Skeletal muscle cell (primary cell): ENCODE measurements at regions not wholly inside any gene's neighbourhood (a gene's known extent, or its start where the extent isn't known, plus 50 kb on each side); places are given as distances from the start of the nearest gene placed in this dataset.

Experiments used
- DNase-seq: peaks from one replicate; pipeline ENCODE4 v3.0.0-alpha.2; 2010; ENCODE audit warnings: low read depth
- H3K4me3 ChIP-seq: 2 replicates; pipeline ENCODE4 v1.5.1; 2011; ENCODE audit warnings: low read depth, mild to moderate bottlenecking, control low read depth, low read length, moderate library complexity

DNA sequence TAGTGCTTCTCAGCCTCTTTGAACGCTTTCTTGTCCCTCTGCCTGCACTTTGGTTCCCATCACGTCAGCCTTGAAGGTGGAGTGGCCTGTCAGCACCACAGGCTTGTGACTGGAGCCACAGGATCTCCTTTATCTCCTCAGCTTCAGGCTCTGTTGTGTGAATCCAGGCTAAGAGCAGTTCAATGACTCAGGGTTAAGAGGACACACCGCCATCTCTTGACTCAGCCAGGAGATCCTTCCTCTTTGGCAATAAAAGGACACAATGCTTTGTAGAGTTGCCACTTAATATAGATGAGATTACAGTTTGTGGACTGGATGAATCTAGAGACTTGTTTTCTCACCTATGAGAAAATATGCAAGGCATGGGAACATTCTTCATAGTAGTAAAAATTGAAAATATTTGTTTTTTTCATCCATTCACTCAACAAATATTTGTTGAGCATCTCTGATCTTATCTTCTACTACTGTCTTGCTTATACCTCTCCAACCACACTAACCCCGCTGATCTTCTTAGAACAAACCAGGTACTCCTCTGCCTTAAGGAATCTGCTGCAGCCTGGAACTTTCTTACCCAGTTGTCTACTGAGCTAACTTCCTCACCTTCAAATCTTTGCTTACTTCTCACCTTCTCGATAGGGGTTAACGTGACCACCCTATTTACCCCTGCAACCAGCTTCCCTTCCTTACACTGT is 62.3 kb downstream of the UCHL1 start:
- H3K4me3 ChIP-seq = no peak overlapping the region
- DNase-seq = no peak

DNA sequence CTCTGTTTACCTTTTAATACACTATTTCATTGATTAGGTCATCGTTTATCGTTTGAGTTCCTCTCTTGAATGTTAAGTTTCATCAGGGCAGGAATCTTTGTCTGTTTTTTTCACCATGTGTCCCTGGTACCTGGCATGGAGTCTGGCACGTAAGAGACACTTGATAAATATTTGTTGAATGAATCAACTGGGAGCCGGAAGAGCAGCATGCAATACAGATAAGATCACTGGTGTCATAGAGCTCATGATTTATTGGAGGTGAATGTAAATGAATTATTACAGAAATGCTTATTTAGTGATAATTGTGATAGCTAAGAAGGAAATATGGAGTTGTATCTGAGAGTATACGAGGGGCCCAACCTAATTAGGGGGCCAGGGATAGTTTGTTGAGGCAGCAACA is 62.8 kb downstream of the UCHL1 start:
- DNase-seq = no peak
- no peak overlapping the region for H3K4me3 ChIP-seq

DNA sequence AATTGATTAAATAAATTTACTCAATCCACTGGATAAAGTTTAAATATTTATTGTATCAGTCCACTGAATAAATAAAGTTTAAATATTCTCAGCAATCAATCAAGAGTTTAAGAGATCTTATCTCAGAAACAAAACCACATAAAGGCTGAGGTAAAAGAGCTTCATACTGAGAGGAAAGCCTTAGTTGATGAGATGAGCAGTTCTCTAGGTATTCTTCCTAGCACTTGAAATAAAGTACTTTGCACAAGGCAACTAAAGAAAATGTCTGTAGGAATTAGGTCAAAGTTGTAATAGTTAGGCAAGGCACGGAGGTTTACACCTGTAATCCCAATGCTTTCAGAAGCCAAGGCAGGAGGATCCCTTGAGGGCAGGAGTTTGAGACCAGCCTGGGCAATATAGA is 63.5 kb downstream of the UCHL1 start:
- no peak for DNase-seq
- H3K4me3 ChIP-seq = no peak overlapping the region

DNA sequence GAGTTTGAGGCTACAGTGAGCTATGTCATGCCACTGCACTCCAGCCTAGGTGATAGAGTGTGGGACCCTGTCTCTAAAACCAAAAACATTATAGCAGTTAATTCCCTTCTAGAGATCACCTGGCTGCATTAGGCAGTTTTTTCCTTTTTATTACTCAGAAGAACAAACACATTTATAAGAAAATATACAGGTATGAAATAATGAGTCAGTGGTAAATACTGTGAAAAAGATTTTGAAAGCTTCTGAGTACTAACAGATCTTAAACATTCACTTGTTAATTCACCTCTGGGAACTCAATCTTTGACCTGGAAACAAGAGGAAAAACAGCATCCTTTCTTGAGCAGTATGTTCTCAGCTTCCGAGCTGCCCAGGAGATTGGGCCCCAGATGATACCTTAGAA is 64.1 kb downstream of the UCHL1 start:
- no peak for DNase-seq

DNA sequence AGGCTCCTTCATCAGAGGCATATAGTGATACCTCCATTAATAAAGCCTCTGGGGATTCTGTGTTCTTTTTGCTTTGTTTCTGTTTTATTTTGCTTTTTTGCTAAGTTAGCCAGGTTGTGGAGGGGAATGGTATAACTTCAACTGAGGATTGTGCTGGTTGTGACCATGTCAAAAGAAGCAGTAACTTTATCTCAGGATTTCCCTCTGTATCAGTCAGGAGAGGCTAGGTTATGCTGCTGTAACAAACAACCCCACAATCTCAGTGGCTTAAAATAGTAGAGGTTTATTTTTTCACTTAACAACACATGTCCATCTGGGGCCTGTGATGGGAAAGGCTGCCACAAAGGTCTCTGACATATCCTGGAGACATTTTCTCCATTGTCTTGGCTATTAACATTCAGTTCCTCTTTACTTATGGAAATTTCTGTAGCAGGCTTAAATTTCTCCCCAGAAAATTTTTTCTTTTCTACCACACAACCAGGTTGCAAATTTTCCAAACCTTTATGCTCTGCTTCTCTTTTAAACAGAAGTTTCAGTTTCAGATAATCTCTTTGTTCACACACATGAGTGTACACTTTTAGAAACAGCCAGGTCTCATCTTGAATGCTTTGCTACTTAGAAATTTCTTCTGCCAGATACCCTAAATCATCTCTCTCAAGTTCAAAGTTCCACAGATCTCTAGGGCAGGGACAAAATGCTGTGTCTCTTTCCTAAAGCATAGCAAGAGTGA is 64.7 kb downstream of the UCHL1 start:
- H3K4me3 ChIP-seq = no peak overlapping the region
- no peak for DNase-seq

More for the DNA sequence above, 64.1 kb downstream of the UCHL1 start:
- H3K4me3 ChIP-seq = no peak overlapping the region

DNA sequence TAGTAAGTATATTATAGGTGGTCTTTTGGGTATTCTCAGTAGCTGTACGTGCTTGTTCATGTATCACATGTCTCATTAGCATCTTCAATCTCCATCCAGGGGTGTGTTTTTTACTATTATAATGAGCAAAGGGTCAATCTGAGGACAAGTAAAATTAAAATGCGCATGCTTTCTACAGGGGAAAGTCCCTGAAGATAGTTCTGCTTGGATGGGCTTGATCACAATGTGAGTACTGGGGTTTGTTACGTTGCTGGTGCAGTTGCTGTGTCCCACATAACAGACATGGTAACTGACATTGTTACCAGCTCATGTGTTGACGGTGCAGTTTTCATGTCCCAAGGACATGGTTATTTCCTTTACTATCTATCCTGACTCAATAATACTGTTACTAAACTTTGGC is 65.9 kb downstream of the UCHL1 start:
- no peak for DNase-seq
- no peak overlapping the region for H3K4me3 ChIP-seq

DNA sequence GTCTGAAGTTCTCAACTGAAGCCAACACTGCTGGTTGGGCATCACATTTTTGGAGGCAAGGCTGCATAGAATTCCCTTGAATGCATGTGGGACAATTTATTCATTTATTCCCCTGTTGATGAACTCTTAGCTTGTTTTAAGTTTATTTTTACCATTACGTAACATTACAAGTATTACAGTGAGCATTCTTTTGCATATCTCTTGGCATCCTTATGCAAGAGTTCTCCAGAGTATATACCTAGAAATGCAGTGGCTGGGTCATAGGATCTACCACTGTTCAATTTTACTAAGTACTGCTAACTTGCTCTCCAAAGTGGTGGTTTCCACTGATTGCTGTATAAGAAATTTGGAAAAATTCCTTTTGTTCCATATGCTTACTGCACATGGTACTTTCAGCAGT is 66.5 kb downstream of the UCHL1 start:
- H3K4me3 ChIP-seq = no peak overlapping the region
- no peak for DNase-seq

DNA sequence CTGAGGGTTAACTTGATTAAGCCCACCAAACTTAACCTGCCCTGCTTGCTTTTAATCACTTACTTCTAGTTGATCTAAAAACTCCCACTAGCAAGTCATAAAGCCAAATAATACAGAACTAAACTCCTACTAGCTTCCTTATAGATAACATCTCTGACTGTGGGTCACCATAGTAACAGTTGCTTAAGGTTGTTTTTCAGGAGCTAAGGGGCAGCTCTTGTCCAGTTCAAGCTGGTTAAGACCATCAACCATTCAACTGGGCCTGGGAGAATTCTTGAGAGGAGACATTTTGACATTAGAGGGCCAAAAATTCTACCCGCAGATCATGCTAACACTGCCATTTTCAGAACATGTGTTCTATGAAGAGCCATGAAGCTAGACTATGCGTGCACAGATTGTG is 67.0 kb downstream of the UCHL1 start:
- DNase-seq = no peak

DNA sequence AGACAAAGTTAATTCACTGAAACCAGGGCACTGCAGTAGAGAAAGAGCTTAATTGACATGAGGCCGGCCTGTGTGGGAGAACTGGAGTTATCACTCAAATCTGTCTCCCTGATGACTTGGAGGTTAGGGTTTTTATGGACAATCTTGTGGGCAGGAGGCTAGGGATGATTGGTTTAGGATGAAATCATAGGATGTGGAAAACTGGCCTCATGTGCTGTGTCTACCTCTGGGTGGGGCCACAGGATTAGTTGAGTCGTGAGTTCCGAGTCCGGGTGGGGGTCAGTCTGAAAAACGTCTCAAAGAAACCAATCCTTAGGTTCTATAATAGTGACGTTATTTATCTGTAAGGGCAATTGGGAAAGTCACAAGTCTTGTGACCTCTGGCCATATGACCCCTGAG is 68.1 kb downstream of the UCHL1 start:
- no peak for DNase-seq
- H3K4me3 ChIP-seq = no peak overlapping the region

More for the DNA sequence above, 67.0 kb downstream of the UCHL1 start:
- H3K4me3 ChIP-seq = no peak overlapping the region

DNA sequence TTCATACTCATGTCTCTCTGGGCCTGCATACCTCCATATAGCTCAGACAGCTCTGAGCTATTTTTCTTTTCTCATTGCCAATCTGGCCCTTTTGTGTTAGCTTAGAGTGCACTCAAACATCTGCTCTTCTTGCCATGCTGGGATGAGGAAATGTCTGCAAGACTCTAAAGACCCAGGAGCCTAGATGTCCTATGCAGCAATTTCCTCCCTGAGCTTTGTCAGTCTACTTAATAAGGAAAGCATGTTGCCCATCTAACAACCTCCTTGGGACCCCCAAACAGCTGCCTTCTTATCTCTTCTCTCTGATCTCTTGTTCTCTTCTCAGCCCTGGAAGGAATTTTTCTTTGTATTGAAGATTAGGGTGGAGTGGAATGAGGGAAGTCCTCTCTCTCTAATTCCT is 69.2 kb downstream of the UCHL1 start:
- no peak for DNase-seq
- no peak overlapping the region for H3K4me3 ChIP-seq

DNA sequence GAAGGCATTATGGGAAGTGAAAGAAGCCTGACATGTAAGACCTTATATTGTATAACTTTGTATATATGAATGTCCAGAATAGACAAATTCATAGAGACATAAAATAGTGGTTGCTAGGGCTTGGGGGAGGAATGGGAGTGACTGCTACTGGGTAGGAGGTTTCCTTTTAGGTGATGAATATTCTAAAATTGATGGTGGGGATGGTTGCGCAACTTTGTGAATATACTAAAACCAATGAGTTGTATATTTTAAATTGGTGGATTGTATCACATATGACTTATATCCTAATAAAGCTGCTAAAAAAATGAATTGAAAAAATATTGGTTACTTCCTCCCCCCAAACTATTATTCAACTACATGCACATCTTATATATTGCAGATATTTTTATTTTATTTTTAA is 70.0 kb downstream of the UCHL1 start:
- DNase-seq = no peak
- no peak overlapping the region for H3K4me3 ChIP-seq

DNA sequence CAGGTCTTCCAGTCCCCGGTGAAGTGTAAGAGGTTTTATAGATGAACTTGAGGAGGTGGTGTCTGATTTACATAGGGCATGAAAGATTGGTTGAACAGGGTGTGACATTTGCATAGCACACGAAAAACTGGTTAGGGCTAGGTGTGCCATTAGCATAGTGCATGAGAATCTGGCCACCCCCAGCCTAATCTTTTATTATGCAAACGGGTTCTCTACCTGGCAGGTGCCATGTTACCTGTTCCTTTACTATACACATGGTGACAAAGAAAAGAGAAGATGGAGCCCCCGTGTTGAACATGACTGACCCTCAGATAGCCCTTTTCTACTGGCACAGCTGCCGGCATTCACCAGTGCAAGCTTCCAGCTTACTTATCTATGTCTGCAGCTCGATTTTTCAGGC is 71.0 kb downstream of the UCHL1 start:
- no peak for DNase-seq
- no peak overlapping the region for H3K4me3 ChIP-seq

DNA sequence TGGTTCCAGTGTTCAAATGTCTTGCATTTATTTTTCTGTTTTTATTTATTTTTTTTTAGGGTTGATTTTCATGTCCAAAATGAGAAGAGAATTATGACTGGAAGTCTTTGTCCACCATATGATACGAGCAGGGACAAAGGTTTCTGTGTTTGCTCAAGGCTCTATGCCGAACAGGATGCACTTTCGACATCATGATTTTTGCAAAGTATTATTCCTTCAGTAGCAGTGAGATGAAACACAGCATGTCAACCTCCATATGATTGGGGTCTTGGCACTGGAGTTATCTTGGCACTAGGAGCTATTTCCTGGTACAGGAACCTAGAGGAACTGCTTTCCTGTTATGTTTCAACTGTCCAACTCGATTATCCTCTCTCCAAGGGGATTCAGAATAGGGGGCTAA is 72.6 kb downstream of the UCHL1 start:
- DNase-seq = no peak

DNA sequence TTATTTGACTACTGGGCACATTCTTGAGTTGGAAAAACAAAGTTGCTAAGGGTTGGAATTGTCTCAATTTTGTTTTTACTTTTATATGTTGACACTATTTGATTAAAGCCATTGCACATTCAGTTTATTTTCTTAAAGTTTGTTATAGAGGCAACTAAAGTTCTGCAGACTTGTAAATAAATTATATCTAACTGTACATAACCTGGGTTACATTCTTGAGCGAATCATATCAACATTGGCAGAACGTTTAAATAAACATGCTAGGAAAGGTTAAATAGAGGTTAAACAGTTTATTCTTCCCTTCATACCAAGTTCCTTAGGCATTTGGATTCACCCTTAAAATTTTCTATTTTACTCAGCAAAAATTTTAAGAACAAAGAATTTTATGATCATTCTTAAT is 74.5 kb downstream of the UCHL1 start:
- DNase-seq = no peak
- no peak overlapping the region for H3K4me3 ChIP-seq

More for the DNA sequence above, 72.6 kb downstream of the UCHL1 start:
- H3K4me3 ChIP-seq = no peak overlapping the region

DNA sequence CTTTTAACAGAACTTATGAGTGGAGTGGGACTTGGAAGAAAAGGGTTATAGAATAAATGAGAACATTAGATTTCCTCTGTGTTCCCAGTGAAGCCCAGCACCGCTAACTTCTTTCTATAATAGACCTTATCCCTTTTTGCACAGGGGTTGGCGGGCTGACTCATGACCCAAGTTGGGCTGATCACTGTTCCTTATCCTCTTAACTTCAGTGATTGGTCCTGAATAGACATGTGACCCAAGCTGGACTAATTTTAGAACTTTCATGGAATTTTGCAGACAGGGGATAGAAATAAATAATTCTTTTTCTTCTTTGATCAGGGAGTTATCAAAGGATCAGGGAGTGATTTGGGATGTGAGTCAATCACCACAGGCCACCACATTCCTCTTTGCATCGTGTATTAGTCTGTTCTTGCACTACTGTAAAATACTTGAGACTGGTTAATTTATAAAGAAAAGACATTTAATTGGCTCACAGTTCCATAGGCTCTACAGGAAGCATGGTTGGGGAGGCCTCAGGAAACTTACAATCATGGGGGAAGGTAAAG is 75.9 kb downstream of the UCHL1 start:
- no peak for DNase-seq
- no peak overlapping the region for H3K4me3 ChIP-seq

DNA sequence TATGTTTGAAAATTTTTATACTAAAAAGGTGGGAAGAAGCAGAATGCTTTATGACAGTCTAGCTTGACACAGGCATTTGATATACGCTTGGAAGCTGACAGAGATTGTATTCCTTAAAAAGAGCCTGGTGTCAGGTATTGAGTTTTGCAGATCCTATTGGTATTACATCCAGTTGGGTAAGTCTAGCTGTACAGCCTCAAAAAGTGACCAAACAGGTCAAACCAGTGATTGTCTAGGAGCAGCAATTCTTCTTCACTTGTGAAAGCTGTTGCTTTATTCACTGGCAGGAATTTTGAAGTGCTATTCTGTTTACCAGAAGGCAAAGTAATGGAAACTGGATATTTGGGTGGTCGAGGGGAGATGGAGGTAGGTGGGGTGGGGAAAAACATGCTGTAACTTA is 77.5 kb downstream of the UCHL1 start:
- no peak overlapping the region for H3K4me3 ChIP-seq
- no peak for DNase-seq

DNA sequence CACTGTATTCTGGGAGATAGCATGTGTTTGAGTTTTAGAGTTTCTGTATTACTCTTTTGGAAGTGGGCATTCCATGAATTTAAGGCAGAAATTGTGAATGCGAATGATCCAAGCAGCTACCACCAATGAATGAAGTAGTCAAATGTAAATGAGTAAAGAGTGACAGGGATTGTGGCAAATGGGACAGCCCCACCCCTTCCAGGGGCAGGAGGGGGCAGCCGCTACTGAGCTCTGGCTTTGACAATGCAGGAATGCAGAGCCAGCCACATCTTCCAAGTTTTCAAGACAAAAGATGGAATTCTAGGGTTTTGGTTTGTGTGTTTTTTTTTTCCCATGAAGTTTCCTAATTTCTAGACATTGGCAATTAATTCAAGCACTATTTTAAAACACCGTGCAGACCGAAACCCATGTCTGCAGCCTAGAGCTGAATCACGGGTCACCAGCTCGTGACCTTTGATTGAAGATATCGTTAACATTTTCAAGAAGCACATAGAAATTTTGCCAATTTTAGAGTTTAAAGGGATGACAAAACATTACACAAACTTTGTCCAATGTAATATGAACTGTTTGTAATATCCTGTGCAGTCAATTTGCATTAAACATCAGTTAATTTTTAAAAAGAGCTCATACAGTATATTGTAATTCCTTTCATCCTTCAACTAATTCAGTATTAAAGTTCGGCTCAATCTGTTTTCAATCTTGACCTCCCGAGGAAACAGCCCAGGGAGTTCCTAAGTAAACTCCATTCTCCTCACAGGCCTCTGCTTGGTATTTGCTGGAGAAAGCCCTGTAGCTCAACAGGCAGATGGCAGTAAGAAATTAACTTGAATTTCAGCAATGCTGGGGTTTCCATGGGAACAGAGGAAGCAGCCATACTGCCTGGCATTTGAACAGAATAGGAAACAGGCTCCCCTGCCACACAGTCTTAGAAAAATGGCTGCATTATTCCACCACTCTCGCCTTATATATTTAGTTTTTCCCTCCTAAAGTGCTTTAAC is 83.4 kb downstream of the UCHL1 start:
- no peak for DNase-seq
- no peak overlapping the region for H3K4me3 ChIP-seq

DNA sequence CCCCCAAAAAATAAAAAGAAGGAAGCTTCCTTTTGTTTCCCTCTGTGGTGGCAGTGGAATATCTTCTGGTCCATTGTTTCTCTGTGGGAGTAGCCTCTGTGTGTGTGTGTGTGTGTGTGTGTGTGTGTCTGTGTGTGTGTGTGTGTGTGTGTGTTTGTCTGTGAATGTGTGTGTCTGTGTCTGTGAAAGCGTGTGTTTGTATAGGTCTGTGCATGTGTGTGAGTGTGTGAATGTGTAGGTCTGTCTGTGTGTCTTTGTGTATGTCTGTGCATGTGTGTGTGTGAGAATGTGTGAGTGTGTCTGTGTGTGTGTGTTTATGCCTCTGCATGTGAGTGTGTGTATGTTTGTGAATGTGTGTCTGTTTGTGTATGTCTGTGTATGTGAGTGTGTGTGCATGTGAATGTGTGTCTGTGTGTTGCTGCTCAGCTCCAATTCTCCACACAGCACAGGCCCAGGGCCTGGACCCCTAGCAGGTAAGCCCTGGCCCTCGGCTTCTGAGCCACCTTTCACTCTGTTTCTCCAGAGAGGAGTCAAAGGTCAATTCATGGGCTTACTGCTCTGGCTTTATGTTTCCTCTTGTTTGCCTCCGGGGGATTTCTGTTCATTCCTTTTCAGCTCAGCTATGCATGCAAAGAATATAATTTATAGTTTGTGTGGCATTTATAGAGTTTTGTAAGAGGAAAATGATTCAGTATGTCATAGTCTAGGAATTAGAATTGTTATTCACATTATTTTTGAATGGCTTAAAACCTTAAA is 89.8 kb downstream of the UCHL1 start:
- no peak for DNase-seq
- H3K4me3 ChIP-seq = no peak overlapping the region

DNA sequence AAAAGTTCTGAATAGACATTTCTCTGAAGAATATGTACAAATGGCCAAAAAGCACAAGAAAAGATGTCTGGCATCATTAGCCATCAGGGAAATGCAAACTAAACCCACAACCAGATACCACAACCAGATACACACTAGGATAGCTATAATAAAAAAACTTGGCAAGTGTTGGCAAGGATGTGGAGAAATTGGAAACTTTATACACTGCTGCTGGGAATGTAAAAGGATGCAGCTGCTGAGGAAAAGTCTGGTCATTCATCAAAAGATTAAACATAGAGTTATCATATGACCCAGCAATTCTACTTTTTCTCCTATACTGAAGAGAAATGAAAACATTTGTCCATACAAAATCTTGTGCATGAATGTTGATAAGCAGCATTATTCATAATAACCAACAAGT is 92.3 kb downstream of the UCHL1 start:
- no peak overlapping the region for H3K4me3 ChIP-seq
- no peak for DNase-seq
